ENCODE measurements at regions not wholly inside any gene's neighbourhood (a gene's known extent, or its start where the extent isn't known, plus 50 kb on each side); places are given as distances from the start of the nearest gene placed in this dataset.

- TF ChIP-seq CTCF (IDR thresholded peaks at IDR 0.05; ENCODE audit: borderline replicate concordance, extremely low read depth, low read length, poor library complexity, severe bottlenecking) (no peak), EZH2 (IDR thresholded peaks at IDR 0.05; ENCODE audit: borderline replicate concordance, low read depth, low read length, severe bottlenecking) (no peak)
These were observed 293.4 kb upstream of the IRX1 start for GRCh38 chr5:3302228-3302627.

Data from DND-41 (cell line).